Caco-2 (cell line): ENCODE measurements at regions not wholly inside any gene's neighbourhood (a gene's known extent, or its start where the extent isn't known, plus 50 kb on each side); places are given as distances from the start of the nearest gene placed in this dataset.

Experiments
- BruUV-seq: library from RNA; stranded (reverse); fragments of 400-500 nt; replicated peaks from 2 replicates; lab custom pipeline; 2021; lab: Mats Ljungman, UMichigan
- CTCF ChIA-PET: fragments of 300-600 bp; sonication (Branson Sonifier 250); formaldehyde crosslinking; loops from one replicate; lab custom pipeline; 2022; ENCODE audit warnings: antibody characterized with exemption; lab: Charles Lee
- POLR2A ChIA-PET: fragments of 300-600 bp; sonication (Branson Sonifier 250); formaldehyde crosslinking; loops from one replicate; lab custom pipeline; 2022; ENCODE audit warnings: antibody characterized with exemption; lab: Charles Lee
- DNase-seq, 2 experiments: peaks; one replicate each; pipeline versions ENCODE4 v3.0.0 to v3.0.0-alpha.2; 2020 to 2022
- H3K27me3 ChIP-seq: replicated peaks from 2 replicates; pipeline ENCODE4 v1.6.0; 2011; ENCODE audit warnings: low read length; ENCODE audit not compliant: control insufficient read depth, insufficient read depth
- H3K36me3 ChIP-seq: 2 replicates; pipeline ENCODE4 v1.5.1; 2011; ENCODE audit warnings: low read length; ENCODE audit not compliant: control insufficient read depth, insufficient read depth
- H3K4me1 ChIP-seq: fragments of 250-450 bp; sonication (Bioruptor Pico); 2 replicates; pipeline ENCODE4 v1.5.1; 2020; ENCODE audit warnings: mild to moderate bottlenecking
- H3K4me3 ChIP-seq: 2 replicates; pipeline ENCODE4 v1.5.1; 2011; ENCODE audit warnings: low read depth, mild to moderate bottlenecking, control low read depth, low read length
- H3K9me3 ChIP-seq: fragments of 250-450 bp; sonication (Bioruptor Pico); 2 replicates; pipeline ENCODE4 v1.5.1; 2020; ENCODE audit warnings: mild to moderate bottlenecking, moderate library complexity
- H3K27ac Mint-ChIP-seq: one replicate; pipeline ENCODE4 v1.8.0; 2022; ENCODE audit warnings: mixed read lengths; ENCODE audit not compliant: unreplicated experiment
- H3K27me3 Mint-ChIP-seq: one replicate; pipeline ENCODE4 v1.8.0; 2022; ENCODE audit warnings: mixed read lengths; ENCODE audit not compliant: insufficient read depth, unreplicated experiment
- H3K36me3 Mint-ChIP-seq: one replicate; pipeline ENCODE4 v1.8.0; 2022; ENCODE audit warnings: mild to moderate bottlenecking, mixed read lengths; ENCODE audit not compliant: insufficient read depth, unreplicated experiment
- H3K4me1 Mint-ChIP-seq: one replicate; pipeline ENCODE4 v1.8.0; 2022; ENCODE audit warnings: low read depth, mixed read lengths; ENCODE audit not compliant: unreplicated experiment
- H3K4me3 Mint-ChIP-seq: one replicate; pipeline ENCODE4 v1.8.0; 2022; ENCODE audit warnings: mild to moderate bottlenecking, moderate library complexity, mixed read lengths; ENCODE audit not compliant: unreplicated experiment
- H3K9me3 Mint-ChIP-seq: one replicate; pipeline ENCODE4 v1.8.0; 2022; ENCODE audit warnings: mixed read lengths; ENCODE audit not compliant: unreplicated experiment
- intact Hi-C: fragments of 100-400 bp; cut with micrococcal nuclease; formaldehyde crosslinking; loops from one replicate; pipeline ENCODE4 v1.10.0; 2022; ENCODE audit not compliant: unreplicated experiment
- TF ChIP-seq, protein P1 (sequence below), 2 experiments: fragments of 200-600 bp in 1 of 2; IDR thresholded peaks; 1 replicate in 1 of 2; 2 replicates in 1 of 2; pipeline versions ENCODE4 v1.5.1 to v1.8.0; 2011 to 2022; ENCODE audit warnings: antibody characterized with exemption in 1 of 2, control low read depth in 1 of 2, inconsistent platforms in 1 of 2, low read depth in 1 of 2, low read length in 1 of 2, mild to moderate bottlenecking in 1 of 2, moderate library complexity in 1 of 2; ENCODE audit not compliant: insufficient read depth in 1 of 2, severe bottlenecking in 1 of 2, unreplicated experiment in 1 of 2

DNA sequence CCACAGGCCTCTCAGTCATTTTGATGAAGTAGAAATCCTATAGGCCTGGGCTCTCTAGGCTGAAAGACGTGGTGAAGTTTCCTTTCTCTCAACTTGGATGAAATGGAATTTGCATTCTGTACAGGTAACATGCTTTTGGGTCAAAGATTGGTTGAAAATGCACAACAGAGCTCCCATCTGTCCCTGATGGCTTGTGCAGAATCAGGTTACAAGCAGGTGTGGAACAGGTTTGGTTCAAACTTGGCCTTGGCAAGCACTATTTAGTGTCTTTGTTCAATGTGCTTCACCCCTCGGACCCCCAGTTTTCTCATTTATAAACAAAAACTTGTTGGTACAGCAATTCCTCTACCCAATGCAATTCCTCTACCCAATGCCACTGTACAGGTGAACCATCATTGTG is 1493.0 kb downstream of the AACS start:
- no peaks in the 10 kb centered on the region for H3K27me3 ChIP-seq
- H3K9me3 ChIP-seq = no peaks in the 10 kb centered on the region
- H3K4me3 ChIP-seq = no peak overlapping the region
- H3K27ac Mint-ChIP-seq = no peak overlapping the region
- ChIA-PET CTCF (no interaction called here), POLR2A (no interaction called here)
- no TSS peak for BruUV-seq
- TF ChIP-seq, protein P1, sequence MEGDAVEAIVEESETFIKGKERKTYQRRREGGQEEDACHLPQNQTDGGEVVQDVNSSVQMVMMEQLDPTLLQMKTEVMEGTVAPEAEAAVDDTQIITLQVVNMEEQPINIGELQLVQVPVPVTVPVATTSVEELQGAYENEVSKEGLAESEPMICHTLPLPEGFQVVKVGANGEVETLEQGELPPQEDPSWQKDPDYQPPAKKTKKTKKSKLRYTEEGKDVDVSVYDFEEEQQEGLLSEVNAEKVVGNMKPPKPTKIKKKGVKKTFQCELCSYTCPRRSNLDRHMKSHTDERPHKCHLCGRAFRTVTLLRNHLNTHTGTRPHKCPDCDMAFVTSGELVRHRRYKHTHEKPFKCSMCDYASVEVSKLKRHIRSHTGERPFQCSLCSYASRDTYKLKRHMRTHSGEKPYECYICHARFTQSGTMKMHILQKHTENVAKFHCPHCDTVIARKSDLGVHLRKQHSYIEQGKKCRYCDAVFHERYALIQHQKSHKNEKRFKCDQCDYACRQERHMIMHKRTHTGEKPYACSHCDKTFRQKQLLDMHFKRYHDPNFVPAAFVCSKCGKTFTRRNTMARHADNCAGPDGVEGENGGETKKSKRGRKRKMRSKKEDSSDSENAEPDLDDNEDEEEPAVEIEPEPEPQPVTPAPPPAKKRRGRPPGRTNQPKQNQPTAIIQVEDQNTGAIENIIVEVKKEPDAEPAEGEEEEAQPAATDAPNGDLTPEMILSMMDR (IDR thresholded peaks at IDR 0.05; ENCODE audit: insufficient read depth in 1 of 2, low read depth in 1 of 2, low read length in 1 of 2, severe bottlenecking in 1 of 2, unreplicated experiment in 1 of 2) = no peak
- no peaks in the 10 kb centered on the region for H3K36me3 Mint-ChIP-seq
- no peak for DNase-seq
- no peaks in the 10 kb centered on the region for H3K4me1 Mint-ChIP-seq
- no peaks in the 10 kb centered on the region for H3K27me3 Mint-ChIP-seq
- H3K4me1 ChIP-seq = no peaks in the 10 kb centered on the region
- intact Hi-C loops = no loop called here
- H3K4me3 Mint-ChIP-seq = no peak overlapping the region
- no peaks in the 10 kb centered on the region for H3K36me3 ChIP-seq
- peaks cover 26% of the 10 kb centered on the region for H3K9me3 Mint-ChIP-seq

DNA sequence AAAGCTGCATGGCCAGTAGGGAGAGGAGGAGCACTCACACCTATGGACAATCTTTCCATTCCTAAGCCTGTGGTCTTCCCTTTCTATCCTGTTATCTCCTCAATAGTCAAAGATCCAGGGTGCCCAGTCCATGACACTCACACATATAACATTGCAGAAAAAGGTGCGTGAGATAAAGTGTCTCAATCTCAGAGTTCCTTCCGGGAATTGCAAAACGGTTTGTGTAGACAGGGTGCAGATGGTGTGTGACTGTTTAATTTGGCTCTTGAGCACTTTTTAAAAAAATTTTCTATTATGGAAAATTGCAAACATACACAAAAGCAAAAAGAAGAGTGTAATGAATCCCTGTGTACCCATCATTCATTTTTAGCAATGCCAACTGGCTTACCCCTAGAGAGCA is 1493.6 kb downstream of the AACS start:
- intact Hi-C loops = no loop called here
- CTCF ChIA-PET = no interaction called here
- TF ChIP-seq, protein P1 (IDR thresholded peaks at IDR 0.05; ENCODE audit: insufficient read depth in 1 of 2, low read depth in 1 of 2, low read length in 1 of 2, severe bottlenecking in 1 of 2, unreplicated experiment in 1 of 2) = no peak
- Mint-ChIP-seq H3K9me3 (peaks cover 29% of the 10 kb centered on the region), H3K4me1 (no peaks in the 10 kb centered on the region), H3K4me3 (no peak overlapping the region), H3K27ac (no peak overlapping the region), H3K36me3 (no peaks in the 10 kb centered on the region), H3K27me3 (no peaks in the 10 kb centered on the region)
- no peaks in the 10 kb centered on the region for H3K9me3 ChIP-seq
- H3K36me3 ChIP-seq = no peaks in the 10 kb centered on the region
- no peak for DNase-seq
- BruUV-seq = no TSS peak
- no peaks in the 10 kb centered on the region for H3K27me3 ChIP-seq
- no peaks in the 10 kb centered on the region for H3K4me1 ChIP-seq
- H3K4me3 ChIP-seq = no peak overlapping the region
- POLR2A ChIA-PET = no interaction called here

DNA sequence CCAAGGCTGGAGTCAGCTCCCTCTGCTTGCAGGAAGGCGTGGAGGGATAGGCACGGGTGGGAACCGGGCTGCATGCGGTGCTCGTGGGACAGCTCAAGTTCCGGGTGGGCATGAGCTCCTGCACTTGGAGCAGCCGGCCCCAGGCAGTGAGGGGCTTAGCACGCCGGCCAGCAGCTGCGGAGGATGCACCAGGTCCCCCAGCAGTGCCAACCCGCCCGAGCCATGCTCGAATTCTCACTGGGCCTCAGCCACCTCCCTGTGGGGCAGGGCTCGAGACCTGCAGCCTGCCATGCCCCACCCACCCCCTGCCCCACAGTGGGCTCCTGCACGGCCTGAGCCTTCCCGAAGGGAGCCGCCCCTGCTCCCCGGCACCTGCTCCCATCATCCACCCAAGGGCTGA is 1501.8 kb downstream of the AACS start:
- no peak for DNase-seq
- Mint-ChIP-seq H3K9me3 (peaks cover 19% of the 10 kb centered on the region), H3K36me3 (no peaks in the 10 kb centered on the region), H3K27me3 (peaks cover 2% of the 10 kb centered on the region), H3K4me1 (no peaks in the 10 kb centered on the region), H3K4me3 (no peak overlapping the region), H3K27ac (no peak overlapping the region)
- CTCF ChIA-PET = no interaction called here
- Histone ChIP-seq H3K36me3 (no peaks in the 10 kb centered on the region), H3K4me1 (no peaks in the 10 kb centered on the region), H3K9me3 (no peaks in the 10 kb centered on the region), H3K4me3 (no peak overlapping the region), H3K27me3 (no peaks in the 10 kb centered on the region)
- intact Hi-C loops = no loop called here
- BruUV-seq = no TSS peak
- TF ChIP-seq, protein P1 (IDR thresholded peaks at IDR 0.05; ENCODE audit: insufficient read depth in 1 of 2, low read depth in 1 of 2, low read length in 1 of 2, severe bottlenecking in 1 of 2, unreplicated experiment in 1 of 2) = no peak
- POLR2A ChIA-PET = no interaction called here
